ENCODE measurements at regions not wholly inside any gene's neighbourhood (a gene's known extent, or its start where the extent isn't known, plus 50 kb on each side); places are given as distances from the start of the nearest gene placed in this dataset.

DNA sequence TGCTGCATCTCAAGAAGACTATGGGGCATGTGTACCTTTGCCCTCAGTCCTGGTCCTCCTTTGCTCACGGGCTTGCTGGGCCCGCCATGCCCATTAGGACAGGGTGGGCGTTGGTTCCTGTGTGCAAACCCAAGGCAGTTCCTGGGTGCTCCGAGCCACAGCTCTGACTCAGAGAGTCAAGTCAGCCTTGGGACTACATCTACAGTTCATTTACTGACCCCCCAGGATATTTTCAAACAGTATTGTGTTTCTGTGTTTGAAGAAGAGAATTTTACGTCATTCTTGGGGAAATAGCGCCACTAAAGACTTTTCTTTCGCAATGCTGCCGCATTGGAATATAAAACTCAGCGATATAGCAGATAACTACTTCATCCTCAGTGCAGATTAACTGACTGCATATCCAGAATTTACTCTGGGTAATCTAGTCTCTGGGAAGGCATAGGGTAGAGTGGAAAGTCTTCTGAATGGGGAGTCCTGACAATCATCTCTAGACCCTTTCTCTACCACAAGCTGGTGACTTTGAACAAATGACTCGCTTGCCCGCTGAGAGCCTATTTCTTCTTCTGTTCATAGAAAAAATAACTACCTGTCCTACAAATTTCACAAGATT lies 638.9 kb upstream of the FZD8 start:
- Histone ChIP-seq H3K27ac (no peak overlapping the region), H3K4me3 (no peak overlapping the region)

DNA sequence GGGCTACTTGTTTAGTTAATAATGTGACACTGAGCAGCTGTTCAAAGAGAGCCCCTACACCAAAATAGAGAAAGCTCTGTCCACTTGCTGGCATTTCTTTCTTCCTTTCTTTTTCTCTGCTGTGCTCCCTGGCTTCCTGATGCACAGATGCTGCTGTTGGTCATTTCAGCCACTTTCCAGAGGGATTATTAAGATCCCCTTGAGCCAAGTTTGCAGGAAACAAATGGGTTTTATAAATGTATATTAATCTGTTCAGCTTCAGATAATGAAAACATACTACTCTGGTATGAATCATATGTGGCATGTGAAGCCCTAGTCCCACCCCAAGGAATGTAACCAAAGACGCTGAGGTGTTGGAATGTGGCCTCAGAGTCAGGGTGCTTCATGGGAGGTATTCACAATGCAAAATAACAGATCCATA lies 638.2 kb upstream of the FZD8 start:
- no peak overlapping the region for H3K27ac ChIP-seq
- H3K4me3 ChIP-seq: no peak overlapping the region

DNA sequence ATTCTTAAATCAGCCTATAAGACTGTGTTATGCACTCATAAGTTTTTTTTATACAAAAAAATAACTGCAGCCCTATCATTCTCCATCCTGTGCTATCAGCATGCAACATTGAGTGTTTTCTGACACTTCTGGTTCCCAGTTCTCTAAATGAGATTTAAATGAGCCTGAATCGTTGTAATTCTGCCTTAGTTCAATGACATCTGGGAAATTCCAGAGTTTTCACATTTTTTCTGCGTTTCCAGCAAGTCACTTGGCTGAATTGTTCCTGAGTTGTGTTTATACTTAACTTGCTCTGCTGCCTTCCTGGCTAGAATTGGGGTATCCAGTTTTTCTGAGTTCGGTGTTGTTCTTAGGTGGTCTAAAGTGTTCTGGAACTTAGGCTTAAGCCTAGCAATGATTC lies 636.1 kb upstream of the FZD8 start:
- H3K4me3 ChIP-seq: no peak overlapping the region
- H3K27ac ChIP-seq: no peak overlapping the region

DNA sequence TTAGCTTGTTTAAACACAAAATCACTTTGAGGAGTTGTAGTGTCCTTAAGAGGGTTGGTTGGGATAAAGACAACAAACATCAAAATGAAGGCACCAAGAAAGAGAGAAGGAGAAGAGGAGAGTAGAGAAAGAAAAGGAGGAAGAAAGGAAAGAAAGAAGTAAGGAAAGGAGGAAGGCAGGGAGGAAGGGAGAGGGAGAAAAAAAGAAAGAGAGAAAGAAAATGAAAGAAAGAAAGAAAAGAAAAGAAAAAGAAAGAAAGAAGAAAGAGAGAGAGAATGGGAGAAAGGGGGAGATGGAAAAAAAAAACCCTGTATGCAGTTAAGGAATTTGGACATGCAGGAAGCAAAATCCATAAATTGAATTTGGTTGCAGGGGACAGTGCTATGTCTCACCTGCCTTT lies 635.4 kb upstream of the FZD8 start:
- Histone ChIP-seq H3K27ac (no peak overlapping the region), H3K4me3 (no peak overlapping the region)

DNA sequence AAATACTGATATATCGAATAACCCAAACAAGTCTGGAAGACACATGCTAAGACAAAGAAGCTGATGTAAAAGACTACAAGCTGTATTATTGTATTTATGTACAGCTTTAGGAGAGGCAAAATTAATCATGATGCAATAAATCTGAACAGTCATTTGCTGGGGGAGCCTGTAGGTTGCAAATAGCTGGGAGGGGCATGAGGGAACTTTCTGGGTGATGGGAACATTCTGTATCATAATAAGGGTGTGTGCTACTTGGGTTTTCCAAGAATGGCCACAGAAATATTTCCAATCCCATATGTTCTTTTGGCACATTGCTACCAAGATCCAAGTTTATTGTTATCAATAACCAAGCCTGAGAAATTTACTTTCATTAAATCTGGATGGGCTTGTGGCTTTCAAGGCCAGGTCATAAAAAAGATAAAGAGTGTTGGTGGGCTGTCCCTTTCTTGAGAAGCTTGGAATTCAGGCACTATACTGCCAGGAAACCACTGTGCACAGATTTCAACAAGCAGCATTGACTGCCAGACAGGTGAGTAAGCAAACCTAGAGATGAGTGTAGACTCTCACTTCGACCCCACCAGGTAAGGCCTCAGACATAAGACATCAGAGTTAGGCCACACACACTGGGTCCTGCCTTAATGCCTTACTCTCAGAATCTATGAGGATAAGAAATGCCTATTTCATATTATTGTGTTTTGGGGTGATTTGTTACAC lies 629.7 kb upstream of the FZD8 start:
- Histone ChIP-seq H3K27ac (no peak overlapping the region), H3K4me3 (no peak overlapping the region)

DNA sequence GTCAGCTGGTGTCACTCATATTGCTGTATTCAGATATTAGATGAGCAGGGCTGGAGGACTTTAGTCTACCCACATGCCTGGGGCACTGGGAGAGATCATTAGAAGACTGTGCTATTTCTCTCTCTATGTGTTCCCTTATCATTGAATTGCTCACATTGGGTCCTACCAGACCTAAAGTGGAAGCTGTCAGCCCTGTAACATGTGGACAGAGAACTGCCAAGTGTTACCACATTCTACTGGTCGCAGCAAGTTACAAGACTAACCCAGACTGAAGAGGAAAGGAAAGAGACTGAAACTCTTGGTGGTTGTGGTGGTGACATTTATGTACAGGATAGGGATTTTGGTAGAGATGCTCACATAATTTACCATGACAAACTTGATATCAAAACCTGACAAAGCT lies 627.1 kb upstream of the FZD8 start:
- Histone ChIP-seq H3K27ac (no peak overlapping the region), H3K4me3 (no peak overlapping the region)

DNA sequence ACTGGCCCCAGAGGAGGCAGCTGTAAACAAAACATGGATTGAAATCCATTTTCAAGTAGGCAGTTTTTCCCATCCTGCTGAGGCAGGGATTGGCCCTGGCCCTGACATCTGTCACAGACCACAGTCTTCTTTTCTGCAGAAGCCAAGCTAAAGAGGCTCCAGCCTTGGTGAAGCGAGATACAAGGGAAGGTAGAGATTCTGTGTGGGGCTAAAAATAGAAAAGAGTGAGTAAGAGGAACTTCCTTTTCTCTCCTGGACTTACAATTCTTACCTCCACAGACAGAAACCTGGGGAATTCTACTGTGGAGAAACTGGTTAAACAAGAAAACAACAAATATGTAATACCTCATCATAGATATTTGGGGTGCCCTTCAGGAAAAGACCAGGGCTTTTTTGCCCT lies 624.8 kb upstream of the FZD8 start:
- H3K27ac ChIP-seq: no peak overlapping the region
- no peak overlapping the region for H3K4me3 ChIP-seq

DNA sequence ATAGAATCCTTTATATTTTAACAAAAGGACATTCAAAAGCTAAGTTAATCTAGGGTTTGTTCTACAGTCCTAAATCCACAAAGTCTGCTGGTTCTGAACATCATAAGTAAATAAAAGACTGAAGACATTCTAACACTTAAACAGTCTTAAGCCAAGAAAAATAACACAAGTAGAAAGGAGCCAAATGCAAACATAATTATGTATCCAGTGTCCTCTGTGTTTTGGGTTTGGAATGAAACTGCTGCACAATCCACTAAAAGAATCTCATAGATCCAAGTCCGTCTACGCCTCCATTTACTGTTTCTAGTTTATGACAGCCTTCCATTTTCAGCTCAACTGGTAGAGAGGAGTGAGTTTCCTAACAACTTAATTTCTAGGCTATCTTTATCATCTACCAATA lies 623.6 kb upstream of the FZD8 start:
- H3K27ac ChIP-seq: no peak overlapping the region
- H3K4me3 ChIP-seq: no peak overlapping the region

DNA sequence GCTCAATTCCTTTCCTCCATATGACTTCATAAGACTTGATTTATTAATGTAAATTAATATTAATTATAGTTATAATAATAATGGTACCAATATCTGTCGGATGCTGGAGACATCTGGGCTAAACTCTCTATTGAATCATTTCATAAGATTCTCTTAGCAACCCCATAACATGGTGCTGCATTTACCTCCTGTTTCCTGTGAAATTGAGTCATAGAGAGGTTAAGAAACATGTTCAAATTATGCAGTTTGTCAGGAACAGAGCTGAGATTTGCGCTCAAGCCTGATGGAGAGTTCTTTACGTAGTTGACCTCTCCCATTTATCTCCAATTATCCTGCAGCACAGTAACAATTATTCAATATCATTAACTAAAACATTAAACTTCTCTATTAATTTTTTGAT lies 621.8 kb upstream of the FZD8 start:
- H3K27ac ChIP-seq: no peak overlapping the region
- no peak overlapping the region for H3K4me3 ChIP-seq

DNA sequence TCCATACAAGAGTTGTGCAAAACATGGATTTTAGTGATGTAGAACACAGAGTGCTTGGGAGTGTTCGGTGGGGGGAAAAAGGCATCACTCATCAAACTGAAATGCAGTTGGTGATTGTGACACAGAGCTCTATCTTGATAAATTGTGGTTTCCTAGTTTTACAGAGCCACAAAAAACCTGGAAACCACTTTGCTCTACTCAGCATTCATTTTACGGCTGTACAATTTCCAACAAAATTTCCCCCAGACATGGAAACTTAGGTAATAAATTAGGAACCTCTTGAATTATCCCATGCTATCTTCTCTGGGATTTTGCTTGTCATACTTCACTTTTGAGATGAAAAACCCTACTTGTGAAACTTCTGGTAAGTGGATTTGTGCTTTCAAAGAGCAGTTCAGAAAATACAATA lies 614.9 kb upstream of the FZD8 start:
- Histone ChIP-seq H3K27ac (no peak overlapping the region), H3K4me3 (no peak overlapping the region)

DNA sequence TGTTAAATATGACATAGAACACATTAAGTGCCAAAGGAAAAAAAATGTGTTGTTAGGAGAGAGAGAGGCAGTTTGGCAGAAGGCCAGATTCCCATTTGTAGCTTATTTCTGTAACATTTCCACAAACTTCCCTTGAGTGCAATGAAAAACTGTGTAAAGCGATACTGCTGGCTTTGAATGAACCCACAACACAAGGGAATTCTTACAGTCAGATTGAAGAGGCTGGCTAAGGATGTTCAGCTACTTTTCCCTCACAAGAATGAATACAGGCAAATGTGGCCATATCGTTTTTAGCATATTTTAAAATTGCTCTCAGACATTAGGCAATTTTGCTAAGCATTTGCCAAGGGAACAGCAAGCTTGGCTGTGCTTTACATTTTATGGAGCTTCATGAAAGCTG lies 614.1 kb upstream of the FZD8 start:
- H3K27ac ChIP-seq: no peak overlapping the region
- H3K4me3 ChIP-seq: no peak overlapping the region

DNA sequence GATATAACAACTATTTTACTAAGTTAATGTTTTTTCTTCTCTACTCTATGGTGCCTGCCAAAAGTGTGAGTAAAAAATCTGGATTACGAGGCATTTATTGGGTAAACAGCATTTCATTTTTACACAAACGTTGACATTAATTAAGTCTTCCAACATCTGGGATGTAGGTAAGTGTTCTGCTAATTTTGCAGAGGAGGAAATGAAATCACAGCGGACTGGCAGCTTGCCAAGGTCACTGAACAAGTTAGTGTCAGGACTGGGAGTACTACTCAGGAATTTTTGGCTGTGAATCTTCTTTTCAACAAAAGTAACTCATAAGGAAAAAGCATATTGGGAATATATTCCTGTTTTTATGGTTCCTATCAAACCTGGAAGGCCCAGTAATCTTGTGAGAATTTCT lies 612.1 kb upstream of the FZD8 start:
- H3K27ac ChIP-seq: no peak overlapping the region
- no peak overlapping the region for H3K4me3 ChIP-seq

DNA sequence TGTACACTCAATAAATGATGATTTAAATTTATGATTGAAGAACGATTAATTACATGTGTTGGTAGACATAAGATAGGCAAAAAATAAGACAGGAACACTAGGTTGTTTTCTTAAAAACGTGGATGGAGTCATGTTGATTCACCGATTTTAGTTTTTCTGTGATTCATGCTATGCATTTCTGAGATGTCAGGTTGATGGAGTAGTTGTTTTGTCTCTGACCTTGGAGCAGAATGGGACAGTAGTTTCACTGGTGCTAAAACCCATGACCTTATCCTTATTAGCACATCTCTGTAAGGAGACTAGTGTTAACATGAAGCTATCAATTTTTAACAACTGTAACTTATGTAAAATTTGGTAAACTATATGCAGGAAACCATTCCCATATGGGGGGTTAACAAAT lies 611.6 kb upstream of the FZD8 start:
- H3K27ac ChIP-seq: no peak overlapping the region
- H3K4me3 ChIP-seq: no peak overlapping the region

DNA sequence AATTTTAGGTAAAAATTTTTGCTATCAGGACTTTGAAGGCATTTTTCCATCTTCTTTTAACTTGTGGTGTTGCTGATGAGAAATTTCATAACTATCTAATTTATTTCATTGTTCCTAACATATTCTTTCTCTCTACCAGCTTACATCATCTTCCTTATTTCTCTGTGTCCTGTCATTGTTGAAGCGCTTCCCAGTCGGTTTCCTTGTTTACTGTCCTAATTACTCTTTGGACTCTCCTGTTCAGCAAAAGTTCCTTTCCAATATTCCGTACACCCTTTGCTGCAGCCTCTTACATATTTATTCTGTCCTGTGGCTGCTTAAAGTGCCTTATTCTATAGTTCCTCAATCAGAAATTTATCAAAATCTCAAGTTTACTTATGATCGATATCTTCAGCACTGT lies 609.0 kb upstream of the FZD8 start:
- H3K4me3 ChIP-seq: no peak overlapping the region
- H3K27ac ChIP-seq: no peak overlapping the region

DNA sequence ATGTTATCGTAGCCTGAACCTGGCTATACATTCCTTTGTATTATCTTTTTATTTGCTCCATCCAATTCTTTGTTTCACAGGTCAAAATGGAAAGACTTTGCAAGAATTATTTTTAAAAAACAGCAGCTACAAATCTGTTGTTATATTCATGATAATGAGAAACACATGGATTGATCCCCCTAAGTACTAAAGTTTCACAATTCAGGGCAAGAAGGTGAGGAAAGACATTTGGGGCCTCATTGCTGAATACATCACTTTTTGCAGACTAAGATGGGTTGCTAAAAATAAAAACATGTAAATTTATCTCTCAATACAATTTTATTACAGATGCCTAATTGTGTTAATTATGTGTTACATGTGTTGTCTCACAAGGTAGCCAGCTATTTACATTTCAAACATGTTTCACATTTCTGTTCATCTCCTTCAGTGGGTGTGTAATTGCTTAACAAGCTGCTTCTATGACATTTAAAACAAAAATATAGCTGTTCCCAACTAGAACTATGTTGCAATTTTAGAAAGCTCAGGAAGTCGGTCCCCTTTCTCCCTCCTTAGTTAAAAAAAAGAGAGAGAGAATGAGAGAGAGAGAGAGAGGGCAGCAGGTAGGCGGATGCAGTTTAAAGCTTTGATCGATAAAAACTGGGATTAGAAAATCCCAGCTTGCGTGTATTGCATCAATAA lies 606.3 kb upstream of the FZD8 start:
- no peak overlapping the region for H3K27ac ChIP-seq

DNA sequence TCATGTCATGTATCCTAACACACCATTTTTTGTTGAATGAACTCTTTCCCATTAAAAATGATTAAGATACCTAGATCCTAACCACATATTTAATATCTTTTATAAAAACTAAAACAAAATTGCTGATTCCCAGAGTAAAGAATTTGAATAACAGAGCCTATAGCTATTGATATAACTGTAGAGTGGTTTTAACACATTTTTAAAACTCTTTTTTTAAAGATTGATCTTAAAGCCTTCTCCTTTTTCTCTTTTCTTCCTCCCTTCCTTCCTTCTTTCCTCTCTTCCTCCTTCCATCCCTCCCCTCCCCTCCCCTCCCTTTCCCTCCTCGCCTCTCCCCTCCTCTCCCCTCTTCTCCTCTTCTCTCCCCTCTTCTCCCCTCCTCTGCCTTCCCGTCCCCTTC lies 605.4 kb upstream of the FZD8 start:
- Histone ChIP-seq H3K27ac (no peak overlapping the region), H3K4me3 (no peak overlapping the region)

More for the DNA sequence above, 606.3 kb upstream of the FZD8 start:
- H3K4me3 ChIP-seq: no peak overlapping the region

DNA sequence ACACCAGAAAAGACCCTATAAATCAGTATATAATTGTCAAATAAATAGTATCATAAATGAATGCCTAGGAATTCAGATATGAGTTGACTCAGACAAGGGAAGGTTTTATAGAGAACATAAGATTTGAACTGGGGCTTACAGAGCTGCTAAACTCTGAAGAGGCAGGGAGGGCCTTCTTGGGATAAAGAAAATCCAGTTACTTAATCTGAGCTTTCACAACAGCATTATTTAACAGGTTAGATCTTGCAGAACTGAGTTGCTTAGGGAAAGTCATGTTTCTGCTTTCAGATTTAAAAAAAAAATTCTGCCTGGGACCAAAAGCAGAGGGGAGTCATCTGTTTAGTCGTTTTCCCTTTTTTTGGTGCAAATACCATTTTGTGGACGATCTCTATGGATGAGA lies 594.8 kb upstream of the FZD8 start:
- H3K4me3 ChIP-seq: no peak overlapping the region
- no peak overlapping the region for H3K27ac ChIP-seq

DNA sequence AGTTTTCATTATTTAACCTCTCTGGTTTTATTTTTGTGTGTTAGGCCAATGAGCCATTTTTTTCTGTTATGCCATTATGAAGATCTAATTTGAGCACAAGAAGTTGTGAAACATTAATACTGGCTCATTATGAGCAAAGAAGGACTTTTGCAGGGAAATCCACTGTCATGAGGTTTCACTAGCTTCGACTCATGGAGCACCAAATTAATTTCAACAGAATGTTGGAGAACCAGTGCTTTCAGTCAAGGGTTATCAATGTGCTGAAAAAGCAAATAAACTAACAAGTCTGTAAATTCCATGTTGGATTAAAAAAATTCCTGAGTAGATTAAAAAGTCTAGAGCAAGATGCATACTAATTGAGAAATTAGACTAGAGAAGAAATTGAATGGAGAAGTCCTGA lies 594.2 kb upstream of the FZD8 start:
- no peak overlapping the region for H3K4me3 ChIP-seq
- H3K27ac ChIP-seq: no peak overlapping the region

DNA sequence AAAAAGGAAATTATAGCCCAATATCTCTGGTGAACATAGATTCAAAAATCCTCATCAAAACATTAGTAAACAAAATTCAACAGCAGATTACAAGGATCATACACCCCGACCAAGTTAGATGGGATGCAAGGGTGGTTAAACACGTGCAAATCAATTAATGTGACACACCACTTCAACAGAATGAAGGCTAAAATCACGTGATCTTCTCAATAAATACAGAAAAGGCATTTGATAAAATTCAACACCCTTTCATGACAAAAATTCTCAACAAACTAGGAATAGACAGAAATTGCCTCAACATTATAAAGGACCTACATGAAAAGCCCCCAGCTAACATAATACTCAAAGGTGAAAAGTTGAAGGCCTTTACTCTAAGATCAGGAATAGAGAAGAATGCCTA lies 590.8 kb upstream of the FZD8 start:
- no peak overlapping the region for H3K27ac ChIP-seq
- H3K4me3 ChIP-seq: no peak overlapping the region

DNA sequence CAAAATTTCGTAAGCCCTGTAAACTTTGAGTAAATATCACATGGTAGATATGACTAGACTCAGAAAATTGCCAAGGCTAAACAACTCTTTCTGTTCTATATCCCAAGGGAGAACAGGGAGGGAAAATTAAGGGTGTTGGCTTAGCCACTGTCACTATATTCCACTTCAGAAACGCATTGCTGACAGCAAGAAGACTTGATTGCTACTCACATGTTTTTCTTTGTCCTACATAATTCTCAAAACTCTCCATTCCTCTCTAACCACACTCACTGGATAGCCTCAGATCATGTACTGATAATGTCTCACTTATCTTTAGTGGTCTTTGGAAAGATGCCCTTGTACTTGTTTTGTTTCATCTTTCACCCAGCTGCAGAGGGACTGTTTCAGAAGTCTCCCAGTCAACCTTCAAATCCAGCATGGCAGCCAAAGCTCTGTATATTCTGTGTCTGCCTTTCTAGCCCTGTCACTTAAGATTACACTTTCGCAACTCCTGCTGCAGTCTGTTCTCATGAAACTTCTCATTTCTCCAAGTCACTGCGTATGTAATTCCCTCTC lies 582.4 kb upstream of the FZD8 start:
- Histone ChIP-seq H3K4me3 (no peak overlapping the region), H3K27ac (no peak overlapping the region)

DNA sequence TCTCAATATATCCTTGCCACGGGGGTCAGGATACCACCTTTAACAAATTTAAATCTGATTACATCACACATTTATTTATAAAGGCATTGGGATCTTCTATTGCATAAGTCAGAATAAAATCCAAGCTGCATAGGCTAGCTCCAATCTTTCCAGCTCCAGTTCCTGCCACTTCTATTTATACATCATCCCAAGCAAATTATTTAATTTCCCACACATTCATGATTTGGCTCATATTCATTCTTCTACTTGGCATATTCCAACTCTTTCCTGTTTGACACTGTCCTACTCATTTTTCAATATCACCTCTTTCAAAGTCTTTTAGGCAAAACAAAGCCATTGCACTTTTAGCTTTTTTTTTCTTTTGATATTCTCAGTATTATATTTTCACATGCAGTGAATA lies 579.0 kb upstream of the FZD8 start:
- Histone ChIP-seq H3K27ac (no peak overlapping the region), H3K4me3 (no peak overlapping the region)

Data from skin epidermis (tissue), 12 donors.